Right lobe of liver (tissue), 4 donors: ENCODE measurements at regions not wholly inside any gene's neighbourhood (a gene's known extent, or its start where the extent isn't known, plus 50 kb on each side); places are given as distances from the start of the nearest gene placed in this dataset.

Experiments used
- CTCF ChIP-seq, 4 donors: fragments of 200-600 bp in 3 of 4; fragments of 450-650 bp in 1 of 4; IDR thresholded peaks; one replicate each; pipeline versions ENCODE4 v1.5.1 to v1.8.0; 2016 to 2022; ENCODE audit warnings: antibody characterized with exemption in 4 of 4, mild to moderate bottlenecking in 2 of 4
- POLR2A ChIP-seq: fragments of 450-650 bp; IDR thresholded peaks from one replicate; pipeline ENCODE4 v1.6.1; 2017; ENCODE audit warnings: antibody characterized with exemption, mild to moderate bottlenecking
- donor health status: DM: no; HTN: no; CAD: no.
- donor health status: DM: no; HTN: no; CAD: no.
- donor health status: DM: no; HTN: yes; CAD: no.

GRCh38 chr5:67331296-67331925 lies 134.8 kb upstream of the CD180 start:
- TF ChIP-seq CTCF (IDR thresholded peaks at IDR 0.05) (no peak), POLR2A (no peak)
